NB4 (cell line): ENCODE measurements at regions not wholly inside any gene's neighbourhood (a gene's known extent, or its start where the extent isn't known, plus 50 kb on each side); places are given as distances from the start of the nearest gene placed in this dataset.
"Not testable (repeated sequence)": the region's sequence is repeated elsewhere in the genome, so short reads cannot be mapped to it uniquely, and the experiment has no call there.

Experiments
- DNase-seq: peaks from one replicate; pipeline ENCODE4 v3.0.0; 2010; ENCODE audit warnings: low read depth
- H3K4me3 ChIP-seq: one replicate; pipeline ENCODE4 v1.5.1; 2011; ENCODE audit warnings: mild to moderate bottlenecking, low read depth, low read length, moderate library complexity
- CTCF ChIP-seq: IDR thresholded peaks from one replicate; pipeline ENCODE4 v1.5.1; 2012; ENCODE audit warnings: low read depth, low read length
- MAX ChIP-seq: IDR thresholded peaks from 2 replicates; pipeline ENCODE4 v1.6.1; 2011; ENCODE audit warnings: low read depth, low read length
- MYC ChIP-seq: IDR thresholded peaks from 2 replicates; pipeline ENCODE4 v1.6.1; 2011; ENCODE audit warnings: low read depth, low read length
- POLR2A ChIP-seq: IDR thresholded peaks from 2 replicates; pipeline ENCODE4 v1.6.1; 2011; ENCODE audit warnings: mild to moderate bottlenecking; ENCODE audit not compliant: insufficient read length; ENCODE audit errors: extremely low read depth

GRCh38 chr1:233834609-233835008 lies 69.9 kb upstream of the SLC35F3 start:
- DNase-seq = no peak
- no peak for TF ChIP-seq CTCF
- TF ChIP-seq POLR2A = no peak
- no peak for TF ChIP-seq MAX
- no peak for TF ChIP-seq MYC

GRCh38 chr1:233838207-233838606 lies 66.3 kb upstream of the SLC35F3 start:
- H3K4me3 ChIP-seq = not testable (repeated sequence)

More at GRCh38 chr1:233834609-233835008, 69.9 kb upstream of the SLC35F3 start:
- H3K4me3 ChIP-seq = no peak overlapping the region

GRCh38 chr1:233843525-233844204 lies 60.8 kb upstream of the SLC35F3 start:
- DNase-seq = no peak
- TF ChIP-seq MYC = no peak
- no peak for TF ChIP-seq CTCF
- TF ChIP-seq POLR2A = no peak
- no peak for TF ChIP-seq MAX

More at GRCh38 chr1:233838207-233838606, 66.3 kb upstream of the SLC35F3 start:
- not testable (repeated sequence) for DNase-seq

DNA sequence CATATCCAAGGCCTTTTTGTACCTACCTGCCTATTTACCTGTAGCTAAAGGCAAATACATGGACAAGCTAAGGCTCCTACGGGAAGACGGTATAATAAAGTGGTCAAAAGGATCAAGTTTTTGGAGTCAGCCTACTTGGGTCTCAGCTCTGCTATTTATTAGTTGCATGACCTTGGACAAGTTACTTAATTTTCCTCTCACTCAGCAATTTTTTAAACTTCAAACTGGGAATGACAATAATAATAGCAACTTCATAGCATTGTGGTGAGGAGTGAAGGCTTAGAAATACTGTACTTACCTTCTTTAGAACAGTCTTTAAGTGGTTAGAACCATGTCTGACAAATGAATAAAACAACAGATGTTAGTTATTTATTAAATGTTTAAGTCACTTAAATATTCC lies 60.2 kb upstream of the SLC35F3 start:
- DNase-seq = no peak
- TF ChIP-seq CTCF = no peak
- no peak for TF ChIP-seq POLR2A
- no peak for TF ChIP-seq MYC
- no peak for TF ChIP-seq MAX
- no peak overlapping the region for H3K4me3 ChIP-seq

More at GRCh38 chr1:233843525-233844204, 60.8 kb upstream of the SLC35F3 start:
- no peak overlapping the region for H3K4me3 ChIP-seq

GRCh38 chr1:233844692-233845091 lies 59.8 kb upstream of the SLC35F3 start:
- no peak for DNase-seq
- TF ChIP-seq CTCF (no peak), POLR2A (no peak), MYC (no peak)
- no peak overlapping the region for H3K4me3 ChIP-seq
